Esophagus muscularis mucosa (tissue), 4 donors: ENCODE measurements at regions not wholly inside any gene's neighbourhood (a gene's known extent, or its start where the extent isn't known, plus 50 kb on each side); places are given as distances from the start of the nearest gene placed in this dataset.
A peak's percentile ranks its signal among the peaks of the same experiment; 100 is the strongest.

Experiments
- DNase-seq: peaks from one replicate; pipeline ENCODE4 v3.0.0-alpha.2; 2017; ENCODE audit errors: extremely low spot score
- H3K27ac ChIP-seq, 4 donors: fragments of 200-600 bp; sonication (generic); replicated peaks in 1 of 4; 1 replicate in 3 of 4; 2 replicates in 1 of 4; pipeline ENCODE4 v1.5.1; 2016 to 2019; ENCODE audit warnings: mild to moderate bottlenecking in 1 of 4
- H3K27me3 ChIP-seq, 4 donors: fragments of 200-600 bp; sonication (generic); one replicate each; pipeline versions ENCODE4 v1.5.1 to v1.6.0; 2016 to 2019
- H3K36me3 ChIP-seq, 4 donors: fragments of 200-600 bp; sonication (generic); one replicate each; pipeline ENCODE4 v1.5.1; 2016 to 2019
- H3K4me1 ChIP-seq, 4 donors: fragments of 200-600 bp; sonication (generic); one replicate each; pipeline ENCODE4 v1.5.1; 2016 to 2019
- H3K4me3 ChIP-seq, 4 donors: fragments of 200-600 bp; sonication (generic); 1 replicate in 2 of 4; 2 replicates in 2 of 4; pipeline ENCODE4 v1.5.1; 2016 to 2019; ENCODE audit warnings: mild to moderate bottlenecking in 4 of 4, moderate library complexity in 1 of 4
- H3K9me3 ChIP-seq, 4 donors: fragments of 200-600 bp; sonication (generic); 1 replicate in 3 of 4; 2 replicates in 1 of 4; pipeline ENCODE4 v1.5.1; 2016 to 2019
- CTCF ChIP-seq, 3 experiments: fragments of 200-600 bp in 2 of 3; fragments of 450-650 bp in 1 of 3; sonication (generic) in 2 of 3; IDR thresholded peaks; one replicate each; pipeline ENCODE4 v1.5.1; 2017 to 2019; ENCODE audit warnings: antibody characterized with exemption in 3 of 3, mild to moderate bottlenecking in 2 of 3, moderate library complexity in 1 of 3
- EP300 ChIP-seq: sonication (generic); formaldehyde crosslinking; IDR thresholded peaks from one replicate; pipeline ENCODE4 v1.6.1; 2017; ENCODE audit warnings: antibody characterized with exemption
- POLR2A ChIP-seq: fragments of 450-650 bp; IDR thresholded peaks from one replicate; pipeline ENCODE4 v1.6.1; 2017; ENCODE audit warnings: antibody characterized with exemption, moderate library complexity, mild to moderate bottlenecking, low read depth
- POLR2AphosphoS5 ChIP-seq, 2 donors: sonication (generic); formaldehyde crosslinking; IDR thresholded peaks; one replicate each; pipeline ENCODE4 v1.6.1; 2017; ENCODE audit warnings: antibody characterized with exemption in 2 of 2
- WGBS: methylation state at CpG from one replicate; pipeline ENCODE4 v1.1.5; 2018; 5-methylcytosine and 5-hydroxymethylcytosine counted together
- intact Hi-C: fragments of 100-400 bp; cut with DNase I; formaldehyde crosslinking; loops from one replicate; pipeline ENCODE4 v1.15.1; 2023

GRCh38 chr1:8089535-8090228 is 63.6 kb upstream of the ERRFI1 start:
- Histone ChIP-seq H3K27me3 (no peaks in the 10 kb centered on the region), H3K4me3 (no peak overlapping the region), H3K27ac (peak overlapping the region; percentile 72 to 80 (median 76)), H3K36me3 (no peaks in the 10 kb centered on the region), H3K9me3 (no peaks in the 10 kb centered on the region), H3K4me1 (peaks cover 4 to 29% (median 23%) of the 10 kb centered on the region in 4 donors)
- intact Hi-C loops, result loop anchor here (5.0 kb wide), 1 partner anchor 33 kb away; no protein-coding TSS in a partner anchor
- DNase-seq, result no peak
- TF ChIP-seq POLR2AphosphoS5 (IDR thresholded peaks at IDR 0.05) (no peak), POLR2A (no peak), CTCF (IDR thresholded peaks at IDR 0.05) (no peak), EP300 (no peak)
- WGBS, result 80% methylated on average over 10 of the region's 10 CpGs

- Histone ChIP-seq H3K4me3 (no peak overlapping the region), H3K27me3 (no peaks in the 10 kb centered on the region), H3K4me1 (peaks cover 4 to 38% (median 32%) of the 10 kb centered on the region in 4 donors), H3K36me3 (no peaks in the 10 kb centered on the region), H3K9me3 (no peaks in the 10 kb centered on the region), H3K27ac (no peak overlapping the region)
- intact Hi-C loops, result loop anchor here (5.0 kb wide), 1 partner anchor 36 kb away; no protein-coding TSS in a partner anchor
- no peak for TF ChIP-seq CTCF (IDR thresholded peaks at IDR 0.05)
- TF ChIP-seq EP300, result no peak
- TF ChIP-seq POLR2A, result no peak
- TF ChIP-seq POLR2AphosphoS5 (IDR thresholded peaks at IDR 0.05), result no peak
- no peak for DNase-seq
- 95% methylated on average over 1 of the region's 1 CpG for WGBS
Observed at GRCh38 chr1:8086055-8086454, 59.9 kb upstream of the ERRFI1 start.

- 96% methylated on average over 6 of the region's 6 CpGs for WGBS
- intact Hi-C loops, result loop anchor here (5.0 kb wide), 1 partner anchor 37 kb away; no protein-coding TSS in a partner anchor
Observed at GRCh38 chr1:8084913-8085312, 58.8 kb upstream of the ERRFI1 start.

GRCh38 chr1:8083739-8084484 is 57.8 kb upstream of the ERRFI1 start:
- Histone ChIP-seq H3K4me1 (peaks cover 9 to 26% (median 21%) of the 10 kb centered on the region in 4 donors), H3K27me3 (no peaks in the 10 kb centered on the region), H3K27ac (peak overlapping the region; percentile 61 to 68 (median 64)), H3K4me3 (no peak overlapping the region), H3K36me3 (no peaks in the 10 kb centered on the region), H3K9me3 (no peaks in the 10 kb centered on the region)
- TF ChIP-seq CTCF (IDR thresholded peaks at IDR 0.05) (no peak), EP300 (no peak), POLR2AphosphoS5 (IDR thresholded peaks at IDR 0.05) (no peak), POLR2A (no peak)
- DNase-seq, result no peak
- intact Hi-C loops, result no loop called here
- 69% methylated on average over 9 of the region's 9 CpGs for WGBS

More at GRCh38 chr1:8084913-8085312, 58.8 kb upstream of the ERRFI1 start:
- H3K4me3 ChIP-seq, result no peak overlapping the region
- no peak for TF ChIP-seq POLR2AphosphoS5 (IDR thresholded peaks at IDR 0.05)
- TF ChIP-seq POLR2A, result no peak
- TF ChIP-seq EP300, result no peak
- TF ChIP-seq CTCF (IDR thresholded peaks at IDR 0.05), result no peak
- no peaks in the 10 kb centered on the region for H3K36me3 ChIP-seq
- no peak overlapping the region for H3K27ac ChIP-seq
- H3K9me3 ChIP-seq, result no peaks in the 10 kb centered on the region
- H3K27me3 ChIP-seq, result no peaks in the 10 kb centered on the region
- H3K4me1 ChIP-seq, result peaks cover 4 to 27% (median 20%) of the 10 kb centered on the region in 4 donors
- no peak for DNase-seq
